NT2/D1 (cell line): ENCODE measurements at regions not wholly inside any gene's neighbourhood (a gene's known extent, or its start where the extent isn't known, plus 50 kb on each side); places are given as distances from the start of the nearest gene placed in this dataset.

Experiments
- SUZ12 ChIP-seq: IDR thresholded peaks from 2 replicates; pipeline ENCODE4 v1.6.1; 2011; ENCODE audit not compliant: insufficient read length, insufficient read depth; ENCODE audit errors: extremely low read depth
- YY1 ChIP-seq: IDR thresholded peaks from 2 replicates; pipeline ENCODE4 v1.6.1; 2011; ENCODE audit not compliant: insufficient read length, insufficient read depth
- ZNF274 ChIP-seq: IDR thresholded peaks from 2 replicates; pipeline ENCODE4 v1.6.1; 2011; ENCODE audit warnings: mild to moderate bottlenecking, low read depth, low read length

- TF ChIP-seq ZNF274 (no peak), YY1 (no peak), SUZ12 (no peak)
These were observed 507.7 kb upstream of the SEMA6D start for GRCh38 chr15:47209591-47209990.
